DND-41 (cell line): ENCODE measurements at regions not wholly inside any gene's neighbourhood (a gene's known extent, or its start where the extent isn't known, plus 50 kb on each side); places are given as distances from the start of the nearest gene placed in this dataset.

Source experiments
- CTCF ChIP-seq: IDR thresholded peaks from 2 replicates; pipeline ENCODE4 v1.5.1; 2012; ENCODE audit warnings: borderline replicate concordance, low read length, moderate library complexity, mild to moderate bottlenecking; ENCODE audit not compliant: poor library complexity, severe bottlenecking; ENCODE audit errors: extremely low read depth
- EZH2 ChIP-seq: IDR thresholded peaks from 3 replicates; pipeline ENCODE4 v1.6.1; 2012; ENCODE audit warnings: borderline replicate concordance, low read depth, mild to moderate bottlenecking, moderate library complexity, low read length, inconsistent platforms; ENCODE audit not compliant: severe bottlenecking

- TF ChIP-seq CTCF (no peak), EZH2 (no peak)
Measured at GRCh38 chr5:114007678-114008077, 354.2 kb upstream of the KCNN2 start.
